H1 (cell line): ENCODE measurements at regions not wholly inside any gene's neighbourhood (a gene's known extent, or its start where the extent isn't known, plus 50 kb on each side); places are given as distances from the start of the nearest gene placed in this dataset.

ENCODE experiments used
- EP300 ChIP-seq, 2 experiments: IDR thresholded peaks; 1 replicate in 1 of 2; 2 replicates in 1 of 2; pipeline ENCODE4 v1.6.1; 2011 to 2012; ENCODE audit warnings: low read depth in 2 of 2, low read length in 2 of 2, mild to moderate bottlenecking in 2 of 2, borderline replicate concordance in 1 of 2, inconsistent platforms in 1 of 2, moderate library complexity in 1 of 2
- EZH2 ChIP-seq: fragments of 200-600 bp; sonication (generic); IDR thresholded peaks from 2 replicates; pipeline ENCODE4 v1.7.1; 2012; ENCODE audit warnings: low read depth, mild to moderate bottlenecking, moderate library complexity, low read length, inconsistent platforms; ENCODE audit not compliant: severe bottlenecking
- JUND ChIP-seq: IDR thresholded peaks from 2 replicates; pipeline ENCODE4 v1.6.1; 2011; ENCODE audit warnings: mild to moderate bottlenecking, improper control_type of control experiment, low read length
- MAX ChIP-seq: IDR thresholded peaks from 2 replicates; pipeline ENCODE4 v1.6.1; 2012; ENCODE audit warnings: inconsistent platforms
- NRF1 ChIP-seq: IDR thresholded peaks from 2 replicates; pipeline ENCODE4 v1.6.1; 2011; ENCODE audit warnings: mild to moderate bottlenecking, low read depth, low read length, improper control_type of control experiment
- POLR2A ChIP-seq, 2 experiments: IDR thresholded peaks; 1 replicate in 1 of 2; 2 replicates in 1 of 2; pipeline ENCODE4 v1.6.1; 2011; ENCODE audit warnings: low read depth in 2 of 2, low read length in 2 of 2, mild to moderate bottlenecking in 2 of 2; ENCODE audit errors: control extremely low read depth in 1 of 2
- POLR2AphosphoS5 ChIP-seq: IDR thresholded peaks from 2 replicates; pipeline ENCODE4 v1.6.1; 2011; ENCODE audit warnings: low read depth, low read length
- TF ChIP-seq, protein P1 (sequence below): IDR thresholded peaks from 2 replicates; pipeline ENCODE4 v1.6.1; 2011; ENCODE audit warnings: low read length, improper control_type of control experiment
- TF ChIP-seq, protein P2 (sequence below), 3 experiments: IDR thresholded peaks; 1 replicate in 2 of 3; 2 replicates in 1 of 3; pipeline versions ENCODE4 v1.5.1 to v1.6.1; 2011; ENCODE audit warnings: low read length in 3 of 3, mild to moderate bottlenecking in 3 of 3, inconsistent platforms in 2 of 3, low read depth in 1 of 3, moderate library complexity in 1 of 3; ENCODE audit not compliant: insufficient read depth in 1 of 3; ENCODE audit errors: control extremely low read depth in 1 of 3

- TF ChIP-seq NRF1 (no peak), EZH2 (no peak), EP300 (IDR thresholded peaks at IDR 0.05; ENCODE audit: borderline replicate concordance in 1 of 2, low read depth in 2 of 2, low read length in 2 of 2) (no peak), POLR2AphosphoS5 (no peak), JUND (no peak), MAX (no peak), POLR2A (IDR thresholded peaks at IDR 0.05; ENCODE audit: control extremely low read depth in 1 of 2, low read depth in 2 of 2, low read length in 2 of 2) (no peak)
- TF ChIP-seq, protein P1, sequence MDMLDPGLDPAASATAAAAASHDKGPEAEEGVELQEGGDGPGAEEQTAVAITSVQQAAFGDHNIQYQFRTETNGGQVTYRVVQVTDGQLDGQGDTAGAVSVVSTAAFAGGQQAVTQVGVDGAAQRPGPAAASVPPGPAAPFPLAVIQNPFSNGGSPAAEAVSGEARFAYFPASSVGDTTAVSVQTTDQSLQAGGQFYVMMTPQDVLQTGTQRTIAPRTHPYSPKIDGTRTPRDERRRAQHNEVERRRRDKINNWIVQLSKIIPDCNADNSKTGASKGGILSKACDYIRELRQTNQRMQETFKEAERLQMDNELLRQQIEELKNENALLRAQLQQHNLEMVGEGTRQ = no peak
- TF ChIP-seq, protein P2, sequence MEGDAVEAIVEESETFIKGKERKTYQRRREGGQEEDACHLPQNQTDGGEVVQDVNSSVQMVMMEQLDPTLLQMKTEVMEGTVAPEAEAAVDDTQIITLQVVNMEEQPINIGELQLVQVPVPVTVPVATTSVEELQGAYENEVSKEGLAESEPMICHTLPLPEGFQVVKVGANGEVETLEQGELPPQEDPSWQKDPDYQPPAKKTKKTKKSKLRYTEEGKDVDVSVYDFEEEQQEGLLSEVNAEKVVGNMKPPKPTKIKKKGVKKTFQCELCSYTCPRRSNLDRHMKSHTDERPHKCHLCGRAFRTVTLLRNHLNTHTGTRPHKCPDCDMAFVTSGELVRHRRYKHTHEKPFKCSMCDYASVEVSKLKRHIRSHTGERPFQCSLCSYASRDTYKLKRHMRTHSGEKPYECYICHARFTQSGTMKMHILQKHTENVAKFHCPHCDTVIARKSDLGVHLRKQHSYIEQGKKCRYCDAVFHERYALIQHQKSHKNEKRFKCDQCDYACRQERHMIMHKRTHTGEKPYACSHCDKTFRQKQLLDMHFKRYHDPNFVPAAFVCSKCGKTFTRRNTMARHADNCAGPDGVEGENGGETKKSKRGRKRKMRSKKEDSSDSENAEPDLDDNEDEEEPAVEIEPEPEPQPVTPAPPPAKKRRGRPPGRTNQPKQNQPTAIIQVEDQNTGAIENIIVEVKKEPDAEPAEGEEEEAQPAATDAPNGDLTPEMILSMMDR (IDR thresholded peaks at IDR 0.05; ENCODE audit: control extremely low read depth in 1 of 3, insufficient read depth in 1 of 3, low read depth in 1 of 3, low read length in 3 of 3) = no peak
Observed at GRCh38 chr2:138333677-138334076, 167.9 kb upstream of the SPOPL start.
